Heart left ventricle (tissue), 13 donors: ENCODE measurements at regions not wholly inside any gene's neighbourhood (a gene's known extent, or its start where the extent isn't known, plus 50 kb on each side); places are given as distances from the start of the nearest gene placed in this dataset.

ENCODE experiments used
- POLR2A ChIP-seq, 2 donors: fragments of 450-650 bp; IDR thresholded peaks; one replicate each; pipeline ENCODE4 v1.6.1; 2017; ENCODE audit warnings: antibody characterized with exemption in 2 of 2, mild to moderate bottlenecking in 2 of 2, moderate library complexity in 2 of 2
- TF ChIP-seq, protein P1 (sequence below), 12 donors: fragments of 200-600 bp; sonication (generic) in 4 of 12; IDR thresholded peaks; one replicate each; pipeline versions ENCODE4 v1.5.0 to v1.8.0; 2018 to 2022; ENCODE audit warnings: antibody characterized with exemption in 12 of 12, mild to moderate bottlenecking in 5 of 12
- donor health status: ischemic (EF 13 %, LVEDD 7.1; RV severe dilation, severe dysfunction).
- donor health status: DM: no; HTN: yes; CAD: no.
- donor health status: DM: no; HTN: no; CAD: no.
- donor health status: ischemic (EF 25% LVEDD 6.9; RV normal size, moderate dysfunction).
- donor health status: ischemic (EF 25% LVEDD 5.7; RV mildly dilated, moderate dysfunction).
- donor health status: ischemic (EF 35%, LVEDD 5.7; RV mildly dilated, moderate dysfunction).
- donor health status: nonischemic (EF 11% LVEDD 7.7; RV severe dilation, severe dysfunction).
- donor health status: DM: yes; HTN: yes; CAD: no.
- donor health status: PGD.
- donor health status: ischemic (EF 29% LVEDD 5.4; RV normal size, mild dysfunction).
- donor health status: nonischemic (EF 23%, LVEDD 6.1; RV moderate dilation, normal function).

DNA sequence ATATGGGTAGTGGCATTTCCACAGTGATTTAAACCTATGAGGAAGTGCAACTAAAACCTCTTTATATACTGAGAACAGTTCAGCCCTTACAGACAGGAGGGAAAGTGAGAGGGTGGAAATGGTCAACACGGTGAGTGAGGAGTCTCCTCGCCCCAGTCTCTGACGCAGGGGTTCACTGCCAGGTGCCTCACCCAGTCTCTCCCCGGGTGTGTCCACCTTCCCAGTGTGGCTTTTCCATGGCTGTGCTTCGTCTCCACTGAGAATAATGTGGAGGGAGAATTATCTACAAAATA lies 116.6 kb upstream of the TOP3B start:
- TF ChIP-seq, protein P1, sequence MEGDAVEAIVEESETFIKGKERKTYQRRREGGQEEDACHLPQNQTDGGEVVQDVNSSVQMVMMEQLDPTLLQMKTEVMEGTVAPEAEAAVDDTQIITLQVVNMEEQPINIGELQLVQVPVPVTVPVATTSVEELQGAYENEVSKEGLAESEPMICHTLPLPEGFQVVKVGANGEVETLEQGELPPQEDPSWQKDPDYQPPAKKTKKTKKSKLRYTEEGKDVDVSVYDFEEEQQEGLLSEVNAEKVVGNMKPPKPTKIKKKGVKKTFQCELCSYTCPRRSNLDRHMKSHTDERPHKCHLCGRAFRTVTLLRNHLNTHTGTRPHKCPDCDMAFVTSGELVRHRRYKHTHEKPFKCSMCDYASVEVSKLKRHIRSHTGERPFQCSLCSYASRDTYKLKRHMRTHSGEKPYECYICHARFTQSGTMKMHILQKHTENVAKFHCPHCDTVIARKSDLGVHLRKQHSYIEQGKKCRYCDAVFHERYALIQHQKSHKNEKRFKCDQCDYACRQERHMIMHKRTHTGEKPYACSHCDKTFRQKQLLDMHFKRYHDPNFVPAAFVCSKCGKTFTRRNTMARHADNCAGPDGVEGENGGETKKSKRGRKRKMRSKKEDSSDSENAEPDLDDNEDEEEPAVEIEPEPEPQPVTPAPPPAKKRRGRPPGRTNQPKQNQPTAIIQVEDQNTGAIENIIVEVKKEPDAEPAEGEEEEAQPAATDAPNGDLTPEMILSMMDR (IDR thresholded peaks at IDR 0.05): no peak
- no peak for TF ChIP-seq POLR2A (IDR thresholded peaks at IDR 0.05)
